LNCAP (cell line): ENCODE measurements at regions not wholly inside any gene's neighbourhood (a gene's known extent, or its start where the extent isn't known, plus 50 kb on each side); places are given as distances from the start of the nearest gene placed in this dataset.

Experiments
- CTCF ChIP-seq: fragments of 450-650 bp; IDR thresholded peaks from 2 replicates; pipeline ENCODE4 v1.5.1; 2017; ENCODE audit warnings: mild to moderate bottlenecking

- no peak for TF ChIP-seq CTCF
These were observed 66.0 kb upstream of the C4orf54 start for GRCh38 chr4:99723612-99724011.

GRCh38 chr4:99722725-99723124 lies 65.1 kb upstream of the C4orf54 start:
- TF ChIP-seq CTCF: no peak

GRCh38 chr4:99722006-99722405 lies 64.4 kb upstream of the C4orf54 start:
- no peak for TF ChIP-seq CTCF

GRCh38 chr4:99720206-99720605 lies 62.6 kb upstream of the C4orf54 start:
- no peak for TF ChIP-seq CTCF

DNA sequence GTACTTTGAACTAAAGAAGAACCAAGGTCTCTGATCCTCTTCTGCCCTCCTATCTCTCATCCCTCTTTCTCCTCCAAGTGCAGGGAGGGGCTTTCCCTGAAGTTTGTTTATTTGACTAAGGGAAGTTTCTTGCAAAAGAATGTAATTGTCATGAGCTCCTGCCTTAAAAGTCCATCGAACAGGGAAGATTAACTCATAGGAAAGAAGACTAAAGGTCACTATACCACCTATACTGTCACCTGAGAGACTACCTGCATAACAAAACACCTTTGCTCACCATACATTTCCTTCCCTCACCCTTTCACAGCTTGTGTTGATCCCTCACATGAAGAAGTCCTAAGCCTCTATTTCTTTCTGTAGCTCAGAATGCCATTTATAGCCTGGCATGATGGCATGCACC lies 59.4 kb upstream of the C4orf54 start:
- no peak for TF ChIP-seq CTCF

GRCh38 chr4:99715286-99715685 lies 57.7 kb upstream of the C4orf54 start:
- TF ChIP-seq CTCF: no peak

- no peak for TF ChIP-seq CTCF
These were observed 56.6 kb upstream of the C4orf54 start for GRCh38 chr4:99714179-99714578.

DNA sequence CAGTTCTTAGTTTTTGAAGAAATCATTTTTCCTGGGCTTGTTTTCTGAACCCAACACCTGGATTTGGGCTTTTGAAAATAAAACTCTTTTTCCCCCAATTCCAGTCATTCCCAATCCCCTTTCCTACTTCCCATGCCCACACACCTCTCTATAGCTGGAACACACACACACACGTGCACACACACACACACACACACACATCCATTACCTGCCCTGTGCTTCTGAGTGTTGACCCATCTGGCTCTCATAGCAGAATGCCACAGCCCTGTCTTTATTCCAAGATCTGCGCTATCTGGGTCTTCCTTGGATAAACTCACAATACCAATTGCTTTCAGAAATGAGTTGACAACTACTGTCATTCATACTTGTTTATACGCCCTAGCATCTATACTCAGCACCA lies 54.9 kb upstream of the C4orf54 start:
- TF ChIP-seq CTCF: no peak
